Liver (tissue), 3 donors: ENCODE measurements at regions not wholly inside any gene's neighbourhood (a gene's known extent, or its start where the extent isn't known, plus 50 kb on each side); places are given as distances from the start of the nearest gene placed in this dataset.

Experiments
- FOXA1 ChIP-seq: IDR thresholded peaks from 2 replicates; pipeline ENCODE4 v1.6.1; 2016; ENCODE audit warnings: antibody characterized with exemption
- GABPA ChIP-seq, 2 donors: IDR thresholded peaks in 1 of 2; conservative IDR thresholded peaks in 1 of 2; 2 replicates each; pipeline ENCODE4 v1.6.1; 2016; ENCODE audit warnings: antibody characterized with exemption in 2 of 2, mild to moderate bottlenecking in 1 of 2, moderate library complexity in 1 of 2
- JUND ChIP-seq, 2 donors: IDR thresholded peaks; 2 replicates each; pipeline ENCODE4 v1.6.1; 2016; ENCODE audit warnings: antibody characterized with exemption in 2 of 2
- RAD21 ChIP-seq, 2 donors: IDR thresholded peaks; 2 replicates each; pipeline ENCODE4 v1.6.1; 2016; ENCODE audit warnings: antibody characterized with exemption in 2 of 2, mild to moderate bottlenecking in 2 of 2
- REST ChIP-seq: IDR thresholded peaks from 2 replicates; pipeline ENCODE4 v1.6.1; 2016; ENCODE audit warnings: antibody characterized with exemption, mild to moderate bottlenecking
- SP1 ChIP-seq: IDR thresholded peaks from 2 replicates; pipeline ENCODE4 v1.6.1; 2018; ENCODE audit warnings: antibody characterized with exemption, mild to moderate bottlenecking
- YY1 ChIP-seq: IDR thresholded peaks from 2 replicates; pipeline ENCODE4 v1.6.1; 2016; ENCODE audit warnings: antibody characterized with exemption, mild to moderate bottlenecking
- ZBTB33 ChIP-seq: IDR thresholded peaks from 2 replicates; pipeline ENCODE4 v1.6.1; 2016; ENCODE audit warnings: antibody characterized with exemption
- TF ChIP-seq, protein P1 (sequence below): fragments of 150-350 bp; IDR thresholded peaks from 2 replicates; pipeline ENCODE4 v1.5.1; 2017; ENCODE audit warnings: improper control_type of control experiment, low read depth, low read length; ENCODE audit not compliant: missing input control
- TF ChIP-seq, protein P2 (sequence below): IDR thresholded peaks from 2 replicates; pipeline ENCODE4 v1.6.1; 2016; ENCODE audit warnings: antibody characterized with exemption
- donor health status: healthy.
- donor health status: healthy.

DNA sequence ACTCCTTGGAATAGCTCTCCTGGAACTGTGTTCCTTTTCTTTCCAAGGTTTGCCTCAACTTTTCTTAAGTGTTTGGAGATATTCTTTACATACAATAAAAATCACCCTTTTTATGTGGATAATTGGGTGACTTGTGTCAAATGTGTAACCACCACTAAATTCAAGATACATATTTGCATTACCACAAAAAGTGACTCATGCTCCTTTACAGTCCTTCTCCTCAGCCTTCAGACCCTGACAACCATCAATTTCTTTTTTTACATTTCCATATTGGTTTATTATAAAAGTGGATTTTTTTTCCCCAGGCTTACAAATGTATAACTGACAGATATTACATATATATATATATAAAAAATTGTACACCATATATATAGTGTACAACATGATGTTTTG lies 372.0 kb upstream of the KCNN2 start:
- TF ChIP-seq, protein P1, sequence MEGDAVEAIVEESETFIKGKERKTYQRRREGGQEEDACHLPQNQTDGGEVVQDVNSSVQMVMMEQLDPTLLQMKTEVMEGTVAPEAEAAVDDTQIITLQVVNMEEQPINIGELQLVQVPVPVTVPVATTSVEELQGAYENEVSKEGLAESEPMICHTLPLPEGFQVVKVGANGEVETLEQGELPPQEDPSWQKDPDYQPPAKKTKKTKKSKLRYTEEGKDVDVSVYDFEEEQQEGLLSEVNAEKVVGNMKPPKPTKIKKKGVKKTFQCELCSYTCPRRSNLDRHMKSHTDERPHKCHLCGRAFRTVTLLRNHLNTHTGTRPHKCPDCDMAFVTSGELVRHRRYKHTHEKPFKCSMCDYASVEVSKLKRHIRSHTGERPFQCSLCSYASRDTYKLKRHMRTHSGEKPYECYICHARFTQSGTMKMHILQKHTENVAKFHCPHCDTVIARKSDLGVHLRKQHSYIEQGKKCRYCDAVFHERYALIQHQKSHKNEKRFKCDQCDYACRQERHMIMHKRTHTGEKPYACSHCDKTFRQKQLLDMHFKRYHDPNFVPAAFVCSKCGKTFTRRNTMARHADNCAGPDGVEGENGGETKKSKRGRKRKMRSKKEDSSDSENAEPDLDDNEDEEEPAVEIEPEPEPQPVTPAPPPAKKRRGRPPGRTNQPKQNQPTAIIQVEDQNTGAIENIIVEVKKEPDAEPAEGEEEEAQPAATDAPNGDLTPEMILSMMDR = no peak
- TF ChIP-seq ZBTB33 (no peak), RAD21 (IDR thresholded peaks at IDR 0.05) (no peak), YY1 (no peak), SP1 (no peak), REST (no peak), FOXA1 (no peak), GABPA (IDR thresholded peaks at IDR 0.05 in 1 of 2, conservative IDR thresholded peaks at IDR 0.05 in 1 of 2) (no peak), JUND (IDR thresholded peaks at IDR 0.05) (no peak)
- TF ChIP-seq, protein P2, sequence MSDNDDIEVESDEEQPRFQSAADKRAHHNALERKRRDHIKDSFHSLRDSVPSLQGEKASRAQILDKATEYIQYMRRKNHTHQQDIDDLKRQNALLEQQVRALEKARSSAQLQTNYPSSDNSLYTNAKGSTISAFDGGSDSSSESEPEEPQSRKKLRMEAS = no peak
